SK-N-SH (cell line): ENCODE measurements at regions not wholly inside any gene's neighbourhood (a gene's known extent, or its start where the extent isn't known, plus 50 kb on each side); places are given as distances from the start of the nearest gene placed in this dataset.
A peak's percentile ranks its signal among the peaks of the same experiment; 100 is the strongest.

Experiments used
- CTCF ChIA-PET: fragments of 300-600, 350-600 bp; formaldehyde crosslinking; extraction: SDS; loops from one replicate; lab custom pipeline; 2021; lab: Yijun Ruan, JAX
- POLR2A ChIA-PET: fragments of 350-600 bp; sonication (Branson Sonifier 250); formaldehyde crosslinking; extraction: SDS; loops from one replicate; lab custom pipeline; 2020; ENCODE audit warnings: antibody characterized with exemption, inconsistent platforms; lab: Yijun Ruan, JAX
- DNase-seq: peaks from one replicate; pipeline ENCODE4 v3.0.0; 2012
- H2AFZ ChIP-seq: fragments of 200-600 bp; sonication (generic); 2 replicates; pipeline ENCODE4 v1.8.1; 2016; ENCODE audit warnings: antibody characterized with exemption, mild to moderate bottlenecking, low read depth
- H3F3A ChIP-seq: fragments of 200-600 bp; sonication (generic); replicated peaks from 2 replicates; pipeline ENCODE3; 2016; ENCODE audit warnings: antibody characterized with exemption, mild to moderate bottlenecking; ENCODE audit not compliant: insufficient read depth
- H3K27ac ChIP-seq, 2 experiments: fragments of 200-500 bp in 1 of 2; fragments of 200-600 bp in 1 of 2; sonication (Bioruptor generic) in 1 of 2; sonication (generic), shearing (Covaris generic) in 1 of 2; 2 replicates each; pipeline versions ENCODE4 v1.5.1 to v1.6.1; 2014 to 2016; ENCODE audit warnings: low read depth in 2 of 2, inconsistent platforms in 1 of 2, low read length in 1 of 2, mild to moderate bottlenecking in 1 of 2, mixed read lengths in 1 of 2
- H3K27me3 ChIP-seq: fragments of 200-600 bp; sonication (generic), shearing (Covaris generic); 2 replicates; pipeline ENCODE4 v1.6.1; 2016; ENCODE audit warnings: mixed run types; ENCODE audit not compliant: insufficient read depth
- H3K36me3 ChIP-seq, 2 experiments: fragments of 200-500 bp in 1 of 2; fragments of 200-600 bp in 1 of 2; sonication (Bioruptor generic) in 1 of 2; sonication (generic) in 1 of 2; replicated peaks in 1 of 2; 2 replicates each; pipeline versions ENCODE3 to v1.5.1; 2014 to 2016; ENCODE audit warnings: low read length in 1 of 2, mild to moderate bottlenecking in 1 of 2; ENCODE audit not compliant: insufficient read depth in 2 of 2, control insufficient read depth in 1 of 2
- H3K4me1 ChIP-seq, 2 experiments: fragments of 200-500 bp in 1 of 2; fragments of 200-600 bp in 1 of 2; sonication (Bioruptor generic) in 1 of 2; sonication (generic), shearing (Covaris generic) in 1 of 2; 2 replicates each; pipeline versions ENCODE4 v1.5.1 to v1.6.1; 2014 to 2016; ENCODE audit warnings: low read depth in 1 of 2, low read length in 1 of 2, mixed run types in 1 of 2; ENCODE audit not compliant: insufficient read depth in 2 of 2, control insufficient read depth in 1 of 2
- H3K4me2 ChIP-seq: fragments of 200-600 bp; sonication (generic), shearing (Covaris generic); 2 replicates; pipeline ENCODE4 v1.6.1; 2017; ENCODE audit warnings: mixed run types
- H3K4me3 ChIP-seq, 2 experiments: fragments of 200-500 bp in 1 of 2; fragments of 200-600 bp in 1 of 2; sonication (Bioruptor generic) in 1 of 2; sonication (generic), shearing (Covaris generic) in 1 of 2; 2 replicates each; pipeline versions ENCODE4 v1.5.1 to v1.8.1; 2014 to 2016; ENCODE audit warnings: low read depth in 2 of 2, inconsistent platforms in 1 of 2, low read length in 1 of 2, mild to moderate bottlenecking in 1 of 2, mixed read lengths in 1 of 2, moderate library complexity in 1 of 2
- H3K79me2 ChIP-seq: fragments of 200-600 bp; sonication (generic); 2 replicates; pipeline ENCODE4 v1.8.1; 2017; ENCODE audit warnings: mild to moderate bottlenecking; ENCODE audit not compliant: insufficient read depth
- H3K9ac ChIP-seq: fragments of 200-600 bp; sonication (generic); 2 replicates; pipeline ENCODE4 v1.6.1; 2017; ENCODE audit warnings: mixed run types
- H3K9me2 ChIP-seq: fragments of 200-600 bp; sonication (generic); 2 replicates; pipeline ENCODE4 v1.6.1; 2017; ENCODE audit warnings: mixed run types
- H3K9me3 ChIP-seq: fragments of 200-600 bp; sonication (generic); 2 replicates; pipeline ENCODE4 v1.6.1; 2017; ENCODE audit warnings: mixed run types, mild to moderate bottlenecking, moderate library complexity
- H4K20me1 ChIP-seq: fragments of 200-600 bp; sonication (generic); 2 replicates; pipeline ENCODE4 v1.6.1; 2017; ENCODE audit warnings: mild to moderate bottlenecking, mixed run types; ENCODE audit not compliant: insufficient read depth
- CTCF ChIP-seq: fragments of 200-600 bp; sonication (generic); IDR thresholded peaks from 2 replicates; pipeline ENCODE4 v1.6.1; 2017; ENCODE audit warnings: antibody characterized with exemption, mild to moderate bottlenecking, moderate library complexity
- ELF1 ChIP-seq: IDR thresholded peaks from 2 replicates; pipeline ENCODE4 v1.4.0; 2012
- EP300 ChIP-seq, 2 experiments: IDR thresholded peaks; 2 replicates each; pipeline versions ENCODE4 v1.4.0 to v1.6.1; 2012; ENCODE audit warnings: borderline replicate concordance in 1 of 2, low read depth in 1 of 2, low read length in 1 of 2
- FOSL2 ChIP-seq: IDR thresholded peaks from 2 replicates; pipeline ENCODE4 v1.4.0; 2012; ENCODE audit warnings: low read depth, mild to moderate bottlenecking, moderate library complexity, borderline replicate concordance
- FOXJ3 ChIP-seq: sonication (generic); formaldehyde crosslinking; IDR thresholded peaks from 2 replicates; pipeline ENCODE4 v1.5.1; 2020; ENCODE audit warnings: mild to moderate bottlenecking, missing genetic modification reagents
- FOXM1 ChIP-seq: IDR thresholded peaks from 2 replicates; pipeline ENCODE4 v1.4.0; 2012; ENCODE audit warnings: low read depth, mild to moderate bottlenecking
- GATA2 ChIP-seq: sonication (generic); formaldehyde crosslinking; IDR thresholded peaks from 2 replicates; pipeline ENCODE4 v1.5.0; 2020; ENCODE audit warnings: mild to moderate bottlenecking, missing genetic modification reagents
- MXI1 ChIP-seq: IDR thresholded peaks from 2 replicates; pipeline ENCODE4 v1.6.1; 2012; ENCODE audit warnings: mild to moderate bottlenecking, low read depth, low read length, improper control_type of control experiment
- NFIC ChIP-seq: IDR thresholded peaks from 2 replicates; pipeline ENCODE4 v1.4.0; 2012; ENCODE audit warnings: borderline replicate concordance
- NRF1 ChIP-seq: IDR thresholded peaks from 2 replicates; pipeline ENCODE4 v1.6.1; 2012; ENCODE audit warnings: low read depth, mild to moderate bottlenecking, low read length
- PBX3 ChIP-seq: IDR thresholded peaks from 2 replicates; pipeline ENCODE4; 2012
- POLR2AphosphoS5 ChIP-seq: IDR thresholded peaks from 2 replicates; pipeline ENCODE4 v1.6.1; 2012; ENCODE audit warnings: low read depth, low read length
- RAD21 ChIP-seq: IDR thresholded peaks from 2 replicates; pipeline ENCODE4 v1.6.1; 2012; ENCODE audit warnings: mild to moderate bottlenecking, low read length
- RCOR1 ChIP-seq: fragments of 150-350 bp; IDR thresholded peaks from 2 replicates; pipeline ENCODE4 v1.6.1; 2017; ENCODE audit warnings: antibody characterized with exemption, low read length
- REST ChIP-seq: IDR thresholded peaks from 2 replicates; pipeline ENCODE4 v1.6.1; 2012; ENCODE audit warnings: mild to moderate bottlenecking, low read depth, low read length, moderate library complexity
- RXRA ChIP-seq: IDR thresholded peaks from 2 replicates; pipeline ENCODE4 v1.4.0; 2012; ENCODE audit warnings: low read depth, mild to moderate bottlenecking, borderline replicate concordance
- SIN3A ChIP-seq: IDR thresholded peaks from 2 replicates; pipeline ENCODE4 v1.6.1; 2012; ENCODE audit warnings: low read depth, mild to moderate bottlenecking, low read length, moderate library complexity, borderline replicate concordance
- SMC3 ChIP-seq: IDR thresholded peaks from 2 replicates; pipeline ENCODE4 v1.6.1; 2012; ENCODE audit warnings: low read depth, low read length, improper control_type of control experiment
- TAF1 ChIP-seq: IDR thresholded peaks from 2 replicates; pipeline ENCODE4 v1.6.1; 2012; ENCODE audit warnings: low read depth, mild to moderate bottlenecking, low read length, moderate library complexity, borderline replicate concordance
- TCF12 ChIP-seq: IDR thresholded peaks from 2 replicates; pipeline ENCODE4 v1.4.0; 2012
- TEAD4 ChIP-seq: IDR thresholded peaks from 2 replicates; pipeline ENCODE4 v1.4.0; 2012; ENCODE audit warnings: mild to moderate bottlenecking, borderline replicate concordance; ENCODE audit not compliant: insufficient read depth
- USF2 ChIP-seq: fragments of 150-350 bp; IDR thresholded peaks from 2 replicates; pipeline ENCODE4 v1.6.1; 2017; ENCODE audit warnings: antibody characterized with exemption, low read length, low read depth, borderline replicate concordance
- ZBTB33 ChIP-seq: IDR thresholded peaks from 2 replicates; pipeline ENCODE4 v1.4.0; 2012; ENCODE audit warnings: low read depth, borderline replicate concordance
- WGBS: methylation state at CpG from one replicate; pipeline ENCODE4 v1.1.6; 2017; ENCODE audit warnings: low lambda C conversion rate; 5-methylcytosine and 5-hydroxymethylcytosine counted together

GRCh38 chr5:63135291-63135690 is 556.7 kb downstream of the LRRC70 start (continued):
- no peak for TF ChIP-seq ZBTB33
- no peak for TF ChIP-seq ELF1
- no peak for TF ChIP-seq FOXJ3 (CRISPR knock-in tag)
- TF ChIP-seq, all 33 proteins: peak for 0

GRCh38 chr5:63131626-63132285 is 553.1 kb downstream of the LRRC70 start:
- no peak overlapping the region; the same call in 1 of the 2 replicates for H3K4me2 ChIP-seq
- no peaks in the 10 kb centered on the region for H3K27me3 ChIP-seq
- H3K79me2 ChIP-seq: no peaks in the 10 kb centered on the region
- DNase-seq: no peak
- no peaks in the 10 kb centered on the region for H3K36me3 ChIP-seq
- H3F3A ChIP-seq: peaks cover 5% of the 10 kb centered on the region
- POLR2A ChIA-PET: no interaction called here
- no peak overlapping the region for H3K9ac ChIP-seq
- no peak overlapping the region for H3K4me3 ChIP-seq
- 31% methylated on average over 3 of the region's 3 CpGs for WGBS
- H3K27ac ChIP-seq: no peak overlapping the region
- no peak overlapping the region for H2AFZ ChIP-seq
- no peaks in the 10 kb centered on the region for H3K9me2 ChIP-seq
- H3K9me3 ChIP-seq: no peaks in the 10 kb centered on the region
- CTCF ChIA-PET: no interaction called here
- peaks cover 0 to 3% of the 10 kb centered on the region in 2 experiments; a peak in 1 of 4 replicates for H3K4me1 ChIP-seq
- no peaks in the 10 kb centered on the region for H4K20me1 ChIP-seq
- TF ChIP-seq POLR2AphosphoS5: no peak
- no peak for TF ChIP-seq SIN3A
- TF ChIP-seq TEAD4: no peak
- no peak for TF ChIP-seq MXI1
- TF ChIP-seq FOSL2: peak; percentile 79
- peak; percentile 49; the same call in 1 of the 2 replicates for TF ChIP-seq TCF12
- no peak for TF ChIP-seq RAD21
- no peak for TF ChIP-seq SMC3
- TF ChIP-seq USF2: no peak
- peak; percentile 53; the same call in 1 of the 2 replicates for TF ChIP-seq NFIC
- no peak for TF ChIP-seq RXRA
- TF ChIP-seq REST: no peak
- TF ChIP-seq CTCF: no peak
- no peak for TF ChIP-seq GATA2 (CRISPR knock-in tag)
- no peak for TF ChIP-seq EP300 (IDR thresholded peaks at IDR 0.05; ENCODE audit: borderline replicate concordance in 1 of 2, low read depth in 1 of 2, low read length in 1 of 2)
- 0 out of 2 replicates have a peak, but pooled peaks have one; percentile 26 for TF ChIP-seq FOXM1
- TF ChIP-seq NRF1: no peak
- no peak for TF ChIP-seq TAF1
- TF ChIP-seq PBX3: peak; percentile 36; the same call in 1 of the 2 replicates
- no peak for TF ChIP-seq RCOR1
